ENCODE measurements at regions not wholly inside any gene's neighbourhood (a gene's known extent, or its start where the extent isn't known, plus 50 kb on each side); places are given as distances from the start of the nearest gene placed in this dataset.

DNA sequence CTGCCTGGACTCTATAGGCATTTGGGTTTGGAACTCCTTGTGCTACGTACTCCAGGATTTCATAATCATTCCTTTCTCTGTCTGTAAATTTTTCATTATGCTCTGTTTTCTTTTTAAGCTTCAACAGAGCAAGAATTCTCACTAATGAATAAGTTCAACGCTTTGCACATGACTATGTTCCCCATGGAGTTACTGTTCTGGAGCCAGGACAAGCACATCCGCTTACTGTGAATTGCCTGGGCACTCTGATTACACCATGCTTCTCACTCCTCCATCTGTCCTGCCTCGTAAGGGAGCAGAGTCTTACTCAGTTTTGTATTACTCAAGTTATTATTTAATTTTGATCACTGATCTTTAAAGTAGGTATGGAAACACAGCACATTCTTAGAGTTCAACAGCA lies 472.7 kb downstream of the RAP2B start:
- TF ChIP-seq, protein P1, sequence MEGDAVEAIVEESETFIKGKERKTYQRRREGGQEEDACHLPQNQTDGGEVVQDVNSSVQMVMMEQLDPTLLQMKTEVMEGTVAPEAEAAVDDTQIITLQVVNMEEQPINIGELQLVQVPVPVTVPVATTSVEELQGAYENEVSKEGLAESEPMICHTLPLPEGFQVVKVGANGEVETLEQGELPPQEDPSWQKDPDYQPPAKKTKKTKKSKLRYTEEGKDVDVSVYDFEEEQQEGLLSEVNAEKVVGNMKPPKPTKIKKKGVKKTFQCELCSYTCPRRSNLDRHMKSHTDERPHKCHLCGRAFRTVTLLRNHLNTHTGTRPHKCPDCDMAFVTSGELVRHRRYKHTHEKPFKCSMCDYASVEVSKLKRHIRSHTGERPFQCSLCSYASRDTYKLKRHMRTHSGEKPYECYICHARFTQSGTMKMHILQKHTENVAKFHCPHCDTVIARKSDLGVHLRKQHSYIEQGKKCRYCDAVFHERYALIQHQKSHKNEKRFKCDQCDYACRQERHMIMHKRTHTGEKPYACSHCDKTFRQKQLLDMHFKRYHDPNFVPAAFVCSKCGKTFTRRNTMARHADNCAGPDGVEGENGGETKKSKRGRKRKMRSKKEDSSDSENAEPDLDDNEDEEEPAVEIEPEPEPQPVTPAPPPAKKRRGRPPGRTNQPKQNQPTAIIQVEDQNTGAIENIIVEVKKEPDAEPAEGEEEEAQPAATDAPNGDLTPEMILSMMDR (IDR thresholded peaks at IDR 0.05 in 8 of 11, conservative IDR thresholded peaks at IDR 0.05 in 3 of 11), result no peak
- TF ChIP-seq POLR2A (IDR thresholded peaks at IDR 0.05), result no peak
- no peak for TF ChIP-seq POLR2AphosphoS5 (IDR thresholded peaks at IDR 0.05)

Data from spleen (tissue), 7 donors.